Heart left ventricle (tissue), 16 donors: ENCODE measurements at regions not wholly inside any gene's neighbourhood (a gene's known extent, or its start where the extent isn't known, plus 50 kb on each side); places are given as distances from the start of the nearest gene placed in this dataset.

Experiments used
- ATAC-seq, 4 donors: fragments of 200-7000 bp; cut with Tn5 transposase; one replicate each; pipeline ENCODE4 v1.9.1; 2020 to 2022; ENCODE audit warnings: moderate library complexity in 4 of 4, mild to moderate bottlenecking in 3 of 4, moderate number of reproducible peaks in 1 of 4
- DNase-seq, 5 donors: peaks; one replicate each; pipeline ENCODE4 v3.0.0-alpha.2; 2020
- H3K27ac ChIP-seq, 12 donors: fragments of 200-600 bp; sonication (generic) in 4 of 12; one replicate each; pipeline versions ENCODE4 v1.5.0 to v1.8.0; 2016 to 2022; ENCODE audit warnings: mild to moderate bottlenecking in 2 of 12
- H3K27me3 ChIP-seq, 9 donors: fragments of 200-600 bp; sonication (generic) in 2 of 9; one replicate each; pipeline versions ENCODE4 v1.5.1 to v1.8.0; 2016 to 2022; ENCODE audit warnings: mild to moderate bottlenecking in 3 of 9
- H3K36me3 ChIP-seq, 9 donors: fragments of 200-600 bp; sonication (generic) in 2 of 9; one replicate each; pipeline versions ENCODE4 v1.5.0 to v1.8.0; 2018 to 2022; ENCODE audit warnings: mild to moderate bottlenecking in 2 of 9
- H3K4me1 ChIP-seq, 12 donors: fragments of 200-600 bp; sonication (generic) in 4 of 12; one replicate each; pipeline versions ENCODE4 v1.5.0 to v1.8.0; 2016 to 2022; ENCODE audit warnings: mild to moderate bottlenecking in 3 of 12
- H3K4me3 ChIP-seq, 12 donors: fragments of 200-600 bp; sonication (generic) in 4 of 12; one replicate each; pipeline versions ENCODE4 v1.5.0 to v1.8.0; 2017 to 2022; ENCODE audit warnings: mild to moderate bottlenecking in 9 of 12, moderate library complexity in 4 of 12
- H3K9me3 ChIP-seq, 12 donors: fragments of 200-600 bp; sonication (generic) in 4 of 12; one replicate each; pipeline versions ENCODE4 v1.5.0 to v1.8.0; 2016 to 2022; ENCODE audit warnings: mild to moderate bottlenecking in 1 of 12
- CTCF ChIP-seq, 12 donors: fragments of 200-600 bp; sonication (generic) in 4 of 12; IDR thresholded peaks; one replicate each; pipeline versions ENCODE4 v1.5.0 to v1.8.0; 2018 to 2022; ENCODE audit warnings: antibody characterized with exemption in 12 of 12, mild to moderate bottlenecking in 5 of 12
- POLR2A ChIP-seq, 2 donors: fragments of 450-650 bp; IDR thresholded peaks; one replicate each; pipeline ENCODE4 v1.6.1; 2017; ENCODE audit warnings: antibody characterized with exemption in 2 of 2, mild to moderate bottlenecking in 2 of 2, moderate library complexity in 2 of 2
- WGBS, 4 donors: extraction: QIAGEN DNeasy Blood & Tissue Kit in 2 of 4; methylation state at CpG; one replicate each; pipeline versions ENCODE4 v1.1.5 to v1.1.7; 2013 to 2018; 5-methylcytosine and 5-hydroxymethylcytosine counted together
- intact Hi-C, 10 donors: fragments of 100-400 bp; cut with DNase I; formaldehyde crosslinking; loops; one replicate each; pipeline versions ENCODE4 v1.11.1 to v1.14.2; 2022
- donor health status: ischemic (EF 13 %, LVEDD 7.1; RV severe dilation, severe dysfunction).
- donor health status: healthy with polysubstance abuse.
- donor health status: DM: no; HTN: yes; CAD: no.
- donor health status: DM: no; HTN: no; CAD: no.
- donor health status: ischemic (EF 25% LVEDD 6.9; RV normal size, moderate dysfunction).
- donor health status: ischemic (EF 25% LVEDD 5.7; RV mildly dilated, moderate dysfunction).
- donor health status: healthy.
- donor health status: DM: yes; HTN: yes; CAD: no.
- donor health status: ischemic (EF 35%, LVEDD 5.7; RV mildly dilated, moderate dysfunction).
- donor health status: nonischemic (EF 11% LVEDD 7.7; RV severe dilation, severe dysfunction).
- donor health status: DM: yes; HTN: yes; CAD: no.
- donor health status: PGD.
- donor health status: ischemic (EF 29% LVEDD 5.4; RV normal size, mild dysfunction).
- donor health status: nonischemic (EF 23%, LVEDD 6.1; RV moderate dilation, normal function).

GRCh38 chr9:90240541-90240940 lies 402.1 kb downstream of the DIRAS2 start:
- intact Hi-C loops = no loop called here
- 79 to 87% (median 82%) methylated on average over 7 of the region's 7 CpGs for WGBS, 4 donors
- ATAC-seq = no peak

GRCh38 chr9:90245661-90246060 lies 397.0 kb downstream of the DIRAS2 start:
- intact Hi-C loops = no loop called here

More at GRCh38 chr9:90240541-90240940, 402.1 kb downstream of the DIRAS2 start:
- no peak for DNase-seq
- H3K9me3 ChIP-seq = no peaks in the 10 kb centered on the region
- no peak overlapping the region for H3K27ac ChIP-seq
- H3K36me3 ChIP-seq = no peaks in the 10 kb centered on the region
- TF ChIP-seq POLR2A (IDR thresholded peaks at IDR 0.05) (no peak), CTCF (IDR thresholded peaks at IDR 0.05) (no peak)
- H3K4me1 ChIP-seq = no peaks in the 10 kb centered on the region
- H3K27me3 ChIP-seq = no peaks in the 10 kb centered on the region
- H3K4me3 ChIP-seq = no peak overlapping the region

GRCh38 chr9:90249094-90249493 lies 393.5 kb downstream of the DIRAS2 start:
- peaks cover 0 to 6% (median 0%) of the 10 kb centered on the region in 12 donors for H3K9me3 ChIP-seq
- no peaks in the 10 kb centered on the region for H3K27me3 ChIP-seq
- no peak overlapping the region for H3K27ac ChIP-seq
- intact Hi-C loops = no loop called here
- H3K4me3 ChIP-seq = no peak overlapping the region
- no peaks in the 10 kb centered on the region for H3K36me3 ChIP-seq
- no peak for DNase-seq
- no peaks in the 10 kb centered on the region for H3K4me1 ChIP-seq
- ATAC-seq = no peak
- TF ChIP-seq POLR2A (IDR thresholded peaks at IDR 0.05) (no peak), CTCF (IDR thresholded peaks at IDR 0.05) (no peak)

More at GRCh38 chr9:90245661-90246060, 397.0 kb downstream of the DIRAS2 start:
- Histone ChIP-seq H3K4me1 (no peaks in the 10 kb centered on the region), H3K27ac (no peak overlapping the region), H3K9me3 (no peaks in the 10 kb centered on the region), H3K4me3 (no peak overlapping the region), H3K27me3 (no peaks in the 10 kb centered on the region), H3K36me3 (no peaks in the 10 kb centered on the region)
- ATAC-seq (no peak), DNase-seq (no peak)
- TF ChIP-seq POLR2A (IDR thresholded peaks at IDR 0.05) (no peak), CTCF (IDR thresholded peaks at IDR 0.05) (no peak)
- 49 to 66% (median 57%) methylated on average over 3 of the region's 3 CpGs for WGBS, 4 donors

- H3K9me3 ChIP-seq = peaks cover 0 to 6% (median 0%) of the 10 kb centered on the region in 12 donors
- no peak for ATAC-seq
- TF ChIP-seq POLR2A (IDR thresholded peaks at IDR 0.05) (no peak), CTCF (IDR thresholded peaks at IDR 0.05) (no peak)
- no peak overlapping the region for H3K4me3 ChIP-seq
- DNase-seq = no peak
- H3K36me3 ChIP-seq = no peaks in the 10 kb centered on the region
- H3K4me1 ChIP-seq = no peaks in the 10 kb centered on the region
- intact Hi-C loops = no loop called here
- H3K27ac ChIP-seq = no peak overlapping the region
- H3K27me3 ChIP-seq = no peaks in the 10 kb centered on the region
Observed at GRCh38 chr9:90251316-90251715, 391.3 kb downstream of the DIRAS2 start.
